ENCODE measurements at regions not wholly inside any gene's neighbourhood (a gene's known extent, or its start where the extent isn't known, plus 50 kb on each side); places are given as distances from the start of the nearest gene placed in this dataset.
"Not testable (repeated sequence)": the region's sequence is repeated elsewhere in the genome, so short reads cannot be mapped to it uniquely, and the experiment has no call there.

- no peak for DNase-seq
These were observed 818.0 kb upstream of the SLC10A2 start for GRCh38 chr13:103884101-103884723.

DNA sequence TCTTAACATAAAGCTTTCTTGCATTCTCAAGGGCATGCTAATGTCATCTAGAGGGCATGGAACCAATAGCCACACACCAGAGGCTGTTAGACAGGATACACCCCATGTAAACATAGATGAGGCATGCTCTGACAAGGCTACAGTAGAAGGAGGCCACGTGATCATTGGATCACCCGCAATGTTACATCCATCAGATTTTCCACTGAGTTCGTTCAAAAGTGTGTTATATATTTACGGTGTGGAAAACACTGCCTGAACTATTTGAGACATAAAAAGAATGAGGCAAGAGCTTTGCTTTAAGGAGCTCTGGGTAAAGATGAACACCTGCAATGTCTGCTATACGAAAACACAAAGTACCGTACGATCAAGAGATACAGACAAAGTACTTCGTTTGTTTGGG is 817.5 kb upstream of the SLC10A2 start:
- no peak for DNase-seq

GRCh38 chr13:103883164-103883563 is 816.9 kb upstream of the SLC10A2 start:
- no peak for DNase-seq

DNA sequence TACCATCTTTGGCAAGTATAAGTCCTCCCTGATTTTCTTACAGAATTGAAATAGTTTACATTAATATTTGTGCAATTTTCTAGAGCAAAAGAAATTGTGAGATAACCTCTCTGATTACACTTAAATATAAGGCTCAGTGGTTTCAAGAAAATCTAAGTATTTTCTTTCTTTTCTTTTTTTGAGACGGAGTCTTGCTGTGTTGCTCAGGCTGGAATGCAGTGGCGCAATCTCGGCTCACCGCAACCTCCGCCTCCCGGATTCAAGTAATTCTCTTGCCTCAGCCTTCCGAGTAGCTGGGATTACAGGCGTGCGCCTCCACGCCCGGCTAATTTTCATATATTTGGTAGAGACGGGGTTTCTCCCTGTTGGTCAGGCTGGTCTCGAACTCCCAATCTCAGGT is 813.9 kb upstream of the SLC10A2 start:
- not testable (repeated sequence) for DNase-seq

- no peak for DNase-seq
These were observed 812.8 kb upstream of the SLC10A2 start for GRCh38 chr13:103878891-103879605.

GRCh38 chr13:103876571-103876970 is 810.4 kb upstream of the SLC10A2 start:
- DNase-seq = no peak

- DNase-seq = no peak
These were observed 807.5 kb upstream of the SLC10A2 start for GRCh38 chr13:103873725-103874124.

DNA sequence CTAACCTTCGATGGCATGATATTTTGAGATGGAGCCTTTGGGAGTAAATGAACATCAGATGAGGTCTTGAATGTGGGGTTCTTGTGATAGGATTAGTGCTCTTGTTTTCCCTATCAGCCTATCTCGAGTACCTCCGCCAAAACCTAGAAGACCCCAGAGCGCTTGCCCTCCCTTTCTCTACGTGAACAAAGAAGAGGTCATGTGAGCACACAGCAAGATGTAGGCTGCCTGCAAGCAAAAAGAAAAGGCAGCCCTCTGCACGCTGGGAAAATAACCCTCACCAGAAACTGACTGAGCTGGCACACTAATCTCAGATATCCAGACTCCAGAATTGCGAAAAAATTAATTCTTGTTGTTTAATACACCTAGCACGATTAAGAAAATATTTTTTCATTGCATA is 799.8 kb upstream of the SLC10A2 start:
- DNase-seq = no peak

DNA sequence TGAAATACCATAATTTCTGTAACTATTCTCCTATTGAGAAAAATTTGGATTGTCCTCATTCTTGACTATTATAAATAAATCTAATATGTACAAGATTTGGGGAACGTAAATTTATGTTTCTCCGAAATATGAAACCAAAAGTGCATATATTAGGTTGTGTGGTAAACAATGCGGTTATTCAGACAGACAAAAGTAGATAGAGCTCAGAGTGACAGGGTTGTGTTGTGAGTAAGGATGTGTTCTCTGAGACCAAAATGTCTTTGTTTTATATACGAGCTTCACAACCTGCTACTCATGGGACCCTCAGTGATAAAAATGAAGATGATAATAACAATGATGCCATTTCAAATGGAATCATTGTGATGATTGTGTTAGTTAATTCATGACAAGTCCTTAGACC is 796.3 kb upstream of the SLC10A2 start:
- DNase-seq = no peak

GRCh38 chr13:103859952-103860351 is 793.7 kb upstream of the SLC10A2 start:
- DNase-seq = no peak

DNA sequence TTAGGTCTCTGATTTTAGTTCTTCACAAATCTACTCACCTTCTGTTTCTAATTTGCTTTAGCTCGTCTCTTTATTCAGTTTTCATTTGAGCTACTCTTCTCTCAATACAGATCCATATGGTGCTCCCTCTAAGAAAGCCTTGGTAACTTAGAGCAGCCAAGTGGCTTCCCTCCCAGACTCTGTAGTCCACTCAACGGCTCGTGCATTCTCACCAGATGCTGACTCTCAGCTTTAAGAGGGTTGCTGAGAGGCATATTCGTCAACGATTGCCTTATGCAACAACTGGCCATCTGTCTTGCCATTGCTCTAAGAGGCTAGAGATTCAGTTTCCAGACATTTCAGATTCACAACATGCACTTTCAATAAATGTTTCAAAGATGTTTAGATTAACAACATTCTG is 785.8 kb upstream of the SLC10A2 start:
- DNase-seq = no peak

DNA sequence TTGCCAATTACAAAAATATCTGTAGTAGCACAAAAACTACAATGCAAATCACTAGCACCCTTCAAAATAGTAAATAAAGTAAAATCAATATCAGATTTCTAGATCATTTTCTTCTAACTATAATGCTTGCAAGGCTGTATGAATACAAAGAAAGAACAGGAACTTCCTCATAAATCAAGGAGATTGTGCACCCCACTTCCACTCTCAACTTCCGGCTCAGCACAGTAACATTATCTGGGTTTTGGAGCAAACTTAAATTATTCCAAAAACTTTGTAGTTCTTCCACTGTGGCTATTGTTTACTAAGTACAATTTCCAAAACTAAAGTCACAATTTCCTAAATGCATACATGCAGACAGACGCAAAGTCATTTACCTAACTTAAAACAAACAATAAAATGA is 778.3 kb upstream of the SLC10A2 start:
- no peak for DNase-seq

DNA sequence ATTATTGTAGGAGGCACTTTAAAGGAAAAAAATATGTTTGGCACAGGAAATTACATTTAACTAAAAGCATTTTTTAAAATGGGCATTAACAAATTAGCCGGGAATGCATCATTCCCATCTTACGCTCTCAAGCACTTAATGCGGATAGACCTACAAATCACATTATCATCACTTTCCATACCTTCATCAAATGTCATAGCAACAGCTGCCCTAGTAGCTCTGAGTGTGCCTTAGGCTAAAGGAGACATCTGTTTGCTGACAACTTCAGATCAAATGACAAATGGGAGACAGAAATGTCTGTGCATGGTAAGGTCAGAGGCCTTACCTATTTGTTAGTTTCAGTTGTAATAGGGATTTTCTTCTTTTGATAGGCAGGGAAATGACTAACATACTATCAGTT is 773.2 kb upstream of the SLC10A2 start:
- no peak for DNase-seq

DNA sequence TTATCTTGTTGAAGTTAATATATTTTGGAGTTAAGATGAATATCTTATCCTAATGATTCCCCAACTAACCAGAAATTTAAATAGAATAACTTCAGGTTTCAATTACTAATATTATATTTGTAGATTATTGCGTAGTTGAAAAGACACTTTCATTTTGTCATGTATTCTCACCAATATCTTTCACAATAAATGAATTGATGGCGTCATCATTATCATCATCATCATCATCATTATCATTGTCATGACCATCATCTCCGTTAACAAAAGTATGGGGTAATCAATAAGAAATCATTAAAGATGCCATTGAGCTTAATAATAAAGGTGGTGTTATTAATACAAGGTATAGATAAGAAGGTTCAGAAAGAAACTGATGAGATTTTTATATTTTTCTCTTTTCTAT is 768.8 kb upstream of the SLC10A2 start:
- DNase-seq = no peak

- DNase-seq = no peak
These were observed 767.2 kb upstream of the SLC10A2 start for GRCh38 chr13:103833294-103833852.

- DNase-seq = no peak
These were observed 749.4 kb upstream of the SLC10A2 start for GRCh38 chr13:103815619-103816018.

DNA sequence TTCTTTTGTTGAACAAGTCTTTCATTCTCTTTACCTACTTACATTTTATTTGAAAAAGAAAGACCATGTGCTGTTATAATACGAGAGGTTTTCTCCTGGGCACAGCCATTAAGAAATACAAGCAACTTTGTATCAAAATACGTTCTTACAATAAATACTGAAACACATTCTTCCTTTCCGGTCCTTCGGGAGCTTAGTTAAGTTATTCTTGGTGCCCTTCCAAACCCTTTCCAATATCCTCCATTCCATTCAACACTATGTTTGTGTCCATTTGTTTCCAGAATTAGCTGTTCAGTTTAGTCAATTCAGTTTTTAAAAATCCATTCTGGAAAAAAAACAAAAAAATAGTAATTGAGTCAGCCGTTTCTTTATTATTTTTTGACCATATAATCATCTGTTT is 746.8 kb upstream of the SLC10A2 start:
- DNase-seq = no peak

GRCh38 chr13:103812558-103812957 is 746.3 kb upstream of the SLC10A2 start:
- DNase-seq = no peak

GRCh38 chr13:103810026-103810425 is 743.8 kb upstream of the SLC10A2 start:
- DNase-seq = no peak

- no peak for DNase-seq
These were observed 739.6 kb upstream of the SLC10A2 start for GRCh38 chr13:103805771-103806170.

- DNase-seq = no peak
These were observed 737.1 kb upstream of the SLC10A2 start for GRCh38 chr13:103803349-103803748.

DNA sequence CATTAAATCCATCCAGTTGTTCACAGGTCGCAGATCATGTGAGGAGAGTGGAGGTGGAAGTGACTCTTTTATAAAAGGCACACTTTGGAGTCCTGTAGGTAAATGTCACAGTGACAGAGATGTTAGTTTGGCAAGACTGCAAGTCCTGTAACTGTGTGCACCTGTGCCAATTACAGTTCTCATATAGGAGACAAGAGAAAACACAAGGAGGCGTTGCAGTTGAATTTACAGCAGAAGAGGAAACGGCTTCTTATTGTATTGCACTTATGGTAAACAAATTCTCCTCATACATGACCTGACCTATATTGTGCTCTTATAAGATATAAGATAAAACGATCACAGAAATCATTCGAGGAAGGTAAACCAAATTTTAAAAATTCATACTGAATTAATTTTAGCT is 732.8 kb upstream of the SLC10A2 start:
- DNase-seq = no peak

DNA sequence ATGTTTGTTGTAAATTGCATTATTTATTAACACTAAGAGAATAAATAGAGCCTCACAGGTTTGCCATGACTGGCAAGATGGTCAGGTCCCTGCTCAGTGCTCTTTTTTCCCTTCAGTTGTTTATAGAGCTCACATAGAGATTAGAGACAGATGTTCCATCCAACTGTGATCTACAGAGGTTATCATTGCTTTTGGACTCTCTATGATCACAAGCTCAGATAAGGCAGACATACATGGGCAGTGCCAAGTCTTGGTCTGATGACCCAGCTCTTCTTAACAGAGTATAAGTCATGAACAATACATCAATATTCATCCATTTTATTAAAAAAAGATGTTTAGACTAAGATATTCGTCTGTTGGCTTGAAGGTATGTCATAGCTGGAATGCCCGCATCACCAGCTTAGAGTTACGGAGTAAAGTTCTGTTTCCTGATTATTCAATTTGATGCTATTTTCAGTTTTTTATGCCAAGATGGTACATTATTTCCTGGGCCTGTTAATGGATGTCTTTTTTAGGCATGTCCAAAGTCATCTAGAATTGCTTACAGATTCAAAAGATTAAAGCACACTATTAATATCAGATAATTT is 729.8 kb upstream of the SLC10A2 start:
- DNase-seq = no peak

- DNase-seq = no peak
These were observed 728.3 kb upstream of the SLC10A2 start for GRCh38 chr13:103794526-103794925.

Data from CD4-positive, alpha-beta T cell treated with Interleukin-6 for 4 hours (primary cell).